ENCODE measurements at regions not wholly inside any gene's neighbourhood (a gene's known extent, or its start where the extent isn't known, plus 50 kb on each side); places are given as distances from the start of the nearest gene placed in this dataset.

GRCh38 chr12:25681580-25681979 is 128.5 kb upstream of the LMNTD1 start:
- TF ChIP-seq, protein P1, sequence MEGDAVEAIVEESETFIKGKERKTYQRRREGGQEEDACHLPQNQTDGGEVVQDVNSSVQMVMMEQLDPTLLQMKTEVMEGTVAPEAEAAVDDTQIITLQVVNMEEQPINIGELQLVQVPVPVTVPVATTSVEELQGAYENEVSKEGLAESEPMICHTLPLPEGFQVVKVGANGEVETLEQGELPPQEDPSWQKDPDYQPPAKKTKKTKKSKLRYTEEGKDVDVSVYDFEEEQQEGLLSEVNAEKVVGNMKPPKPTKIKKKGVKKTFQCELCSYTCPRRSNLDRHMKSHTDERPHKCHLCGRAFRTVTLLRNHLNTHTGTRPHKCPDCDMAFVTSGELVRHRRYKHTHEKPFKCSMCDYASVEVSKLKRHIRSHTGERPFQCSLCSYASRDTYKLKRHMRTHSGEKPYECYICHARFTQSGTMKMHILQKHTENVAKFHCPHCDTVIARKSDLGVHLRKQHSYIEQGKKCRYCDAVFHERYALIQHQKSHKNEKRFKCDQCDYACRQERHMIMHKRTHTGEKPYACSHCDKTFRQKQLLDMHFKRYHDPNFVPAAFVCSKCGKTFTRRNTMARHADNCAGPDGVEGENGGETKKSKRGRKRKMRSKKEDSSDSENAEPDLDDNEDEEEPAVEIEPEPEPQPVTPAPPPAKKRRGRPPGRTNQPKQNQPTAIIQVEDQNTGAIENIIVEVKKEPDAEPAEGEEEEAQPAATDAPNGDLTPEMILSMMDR (optimal IDR thresholded peaks at IDR 0.05 in 1 of 3, IDR thresholded peaks at IDR 0.05 in 1 of 3, conservative IDR thresholded peaks at IDR 0.05 in 1 of 3; ENCODE audit: extremely low read depth in 1 of 3, insufficient read depth in 2 of 3, low read length in 3 of 3): no peak
- TF ChIP-seq EZH2 (IDR thresholded peaks at IDR 0.05; ENCODE audit: low read length): no peak
